ENCODE measurements at regions not wholly inside any gene's neighbourhood (a gene's known extent, or its start where the extent isn't known, plus 50 kb on each side); places are given as distances from the start of the nearest gene placed in this dataset.

GRCh38 chr5:176724472-176724871 lies 77.2 kb downstream of the TSPAN17 start:
- TF ChIP-seq CTCF (IDR thresholded peaks at IDR 0.05) (no peak), EZH2 (IDR thresholded peaks at IDR 0.05) (no peak), EZH2phosphoT487 (IDR thresholded peaks at IDR 0.05) (no peak)
